RWPE2 (cell line): ENCODE measurements at regions not wholly inside any gene's neighbourhood (a gene's known extent, or its start where the extent isn't known, plus 50 kb on each side); places are given as distances from the start of the nearest gene placed in this dataset.

Experiments used
- ATAC-seq: fragments of 200-7000 bp; cut with Tn5 transposase; 3 replicates; pipeline ENCODE4 v1.9.1; 2021; ENCODE audit warnings: low read depth
- DNase-seq: peaks from one replicate; pipeline ENCODE4 v3.0.0-alpha.2; 2020; ENCODE audit warnings: low spot score
- H3K27ac ChIP-seq: fragments of 450-650 bp; 2 replicates; pipeline ENCODE4 v1.5.1; 2017; ENCODE audit warnings: mild to moderate bottlenecking; ENCODE audit not compliant: poor library complexity, severe bottlenecking
- H3K27me3 ChIP-seq: fragments of 250-450 bp; sonication (Bioruptor Pico); 2 replicates; pipeline ENCODE4 v1.5.1; 2021; ENCODE audit warnings: mild to moderate bottlenecking, moderate library complexity; ENCODE audit not compliant: insufficient read depth, poor library complexity, severe bottlenecking
- H3K36me3 ChIP-seq: fragments of 250-450 bp; sonication (Bioruptor Pico); 2 replicates; pipeline ENCODE4 v1.5.1; 2020; ENCODE audit warnings: low read depth, mild to moderate bottlenecking, moderate library complexity
- H3K4me1 ChIP-seq: fragments of 250-450 bp; sonication (Bioruptor Pico); 2 replicates; pipeline ENCODE4 v1.5.1; 2021; ENCODE audit warnings: mild to moderate bottlenecking, moderate library complexity; ENCODE audit not compliant: insufficient read depth, poor library complexity, severe bottlenecking
- H3K4me3 ChIP-seq: fragments of 250-450 bp; sonication (Bioruptor Pico); 2 replicates; pipeline ENCODE4 v1.5.1; 2021; ENCODE audit warnings: mild to moderate bottlenecking, moderate library complexity; ENCODE audit not compliant: severe bottlenecking
- H3K9me3 ChIP-seq: fragments of 250-450 bp; sonication (Bioruptor Pico); 2 replicates; pipeline ENCODE4 v1.5.1; 2021; ENCODE audit warnings: mild to moderate bottlenecking, moderate library complexity; ENCODE audit not compliant: severe bottlenecking
- TF ChIP-seq, protein P1 (sequence below): fragments of 450-650 bp; IDR thresholded peaks from one replicate; pipeline ENCODE4 v1.5.1; 2017; ENCODE audit warnings: mild to moderate bottlenecking, moderate library complexity; ENCODE audit not compliant: poor library complexity, severe bottlenecking

- Histone ChIP-seq H3K36me3 (no peaks in the 10 kb centered on the region), H3K9me3 (no peaks in the 10 kb centered on the region), H3K4me3 (no peak overlapping the region), H3K4me1 (no peaks in the 10 kb centered on the region), H3K27me3 (no peaks in the 10 kb centered on the region), H3K27ac (no peak overlapping the region)
- TF ChIP-seq, protein P1, sequence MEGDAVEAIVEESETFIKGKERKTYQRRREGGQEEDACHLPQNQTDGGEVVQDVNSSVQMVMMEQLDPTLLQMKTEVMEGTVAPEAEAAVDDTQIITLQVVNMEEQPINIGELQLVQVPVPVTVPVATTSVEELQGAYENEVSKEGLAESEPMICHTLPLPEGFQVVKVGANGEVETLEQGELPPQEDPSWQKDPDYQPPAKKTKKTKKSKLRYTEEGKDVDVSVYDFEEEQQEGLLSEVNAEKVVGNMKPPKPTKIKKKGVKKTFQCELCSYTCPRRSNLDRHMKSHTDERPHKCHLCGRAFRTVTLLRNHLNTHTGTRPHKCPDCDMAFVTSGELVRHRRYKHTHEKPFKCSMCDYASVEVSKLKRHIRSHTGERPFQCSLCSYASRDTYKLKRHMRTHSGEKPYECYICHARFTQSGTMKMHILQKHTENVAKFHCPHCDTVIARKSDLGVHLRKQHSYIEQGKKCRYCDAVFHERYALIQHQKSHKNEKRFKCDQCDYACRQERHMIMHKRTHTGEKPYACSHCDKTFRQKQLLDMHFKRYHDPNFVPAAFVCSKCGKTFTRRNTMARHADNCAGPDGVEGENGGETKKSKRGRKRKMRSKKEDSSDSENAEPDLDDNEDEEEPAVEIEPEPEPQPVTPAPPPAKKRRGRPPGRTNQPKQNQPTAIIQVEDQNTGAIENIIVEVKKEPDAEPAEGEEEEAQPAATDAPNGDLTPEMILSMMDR, result no peak
- ATAC-seq (no peak), DNase-seq (no peak)
These were observed 170.0 kb upstream of the PPARGC1A start for GRCh38 chr4:24059839-24060238.

GRCh38 chr4:24057915-24058559, 168.2 kb upstream of the PPARGC1A start:
- DNase-seq, result no peak
- H3K27me3 ChIP-seq, result no peaks in the 10 kb centered on the region
- H3K4me3 ChIP-seq, result no peak overlapping the region
- TF ChIP-seq, protein P1, result no peak
- H3K9me3 ChIP-seq, result no peaks in the 10 kb centered on the region
- no peaks in the 10 kb centered on the region for H3K36me3 ChIP-seq
- no peak for ATAC-seq
- no peaks in the 10 kb centered on the region for H3K4me1 ChIP-seq
- no peak overlapping the region for H3K27ac ChIP-seq

DNA sequence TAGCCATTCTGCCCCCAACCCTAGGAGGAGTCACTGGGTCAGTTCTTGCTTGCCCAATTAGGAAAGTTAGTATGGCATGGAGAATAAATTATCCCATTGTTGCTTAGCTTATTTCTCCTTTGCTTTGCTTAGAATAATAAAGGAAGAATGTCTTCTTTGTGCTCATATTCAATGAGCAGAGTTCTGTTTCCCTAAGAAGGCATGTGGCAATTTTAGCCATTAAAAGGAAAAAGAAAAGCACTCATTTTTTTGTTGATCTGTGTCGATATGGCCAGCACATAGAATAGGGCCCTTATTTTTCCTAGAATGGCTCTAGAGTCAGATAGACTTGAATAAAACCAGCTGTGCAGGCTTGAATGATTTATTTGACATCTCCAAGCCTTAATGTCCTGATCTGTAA, 166.4 kb upstream of the PPARGC1A start:
- no peak for ATAC-seq

GRCh38 chr4:24055623-24056022, 165.8 kb upstream of the PPARGC1A start:
- Histone ChIP-seq H3K4me3 (no peak overlapping the region), H3K36me3 (no peaks in the 10 kb centered on the region), H3K27ac (no peak overlapping the region), H3K4me1 (no peaks in the 10 kb centered on the region), H3K27me3 (no peaks in the 10 kb centered on the region), H3K9me3 (no peaks in the 10 kb centered on the region)
- no peak for ATAC-seq
- DNase-seq, result no peak
- TF ChIP-seq, protein P1, result no peak

More for the DNA sequence above, 166.4 kb upstream of the PPARGC1A start:
- Histone ChIP-seq H3K36me3 (no peaks in the 10 kb centered on the region), H3K9me3 (no peaks in the 10 kb centered on the region), H3K4me1 (no peaks in the 10 kb centered on the region), H3K4me3 (no peak overlapping the region), H3K27ac (no peak overlapping the region), H3K27me3 (no peaks in the 10 kb centered on the region)
- TF ChIP-seq, protein P1, result no peak
- DNase-seq, result no peak

- Histone ChIP-seq H3K9me3 (no peaks in the 10 kb centered on the region), H3K4me3 (no peak overlapping the region), H3K36me3 (no peaks in the 10 kb centered on the region), H3K27me3 (no peaks in the 10 kb centered on the region), H3K4me1 (no peaks in the 10 kb centered on the region), H3K27ac (no peak overlapping the region)
- ATAC-seq (no peak), DNase-seq (no peak)
- TF ChIP-seq, protein P1, result no peak
These were observed 165.1 kb upstream of the PPARGC1A start for GRCh38 chr4:24054910-24055309.
